NCI-H2029 treated with DMSO at 0.1 percent for 48 hours (cell line): ENCODE measurements at regions not wholly inside any gene's neighbourhood (a gene's known extent, or its start where the extent isn't known, plus 50 kb on each side); places are given as distances from the start of the nearest gene placed in this dataset.

Experiments
- DNase-seq: peaks from one replicate; lab custom pipeline; 2025; lab: John Stamatoyannopoulos, UW

DNA sequence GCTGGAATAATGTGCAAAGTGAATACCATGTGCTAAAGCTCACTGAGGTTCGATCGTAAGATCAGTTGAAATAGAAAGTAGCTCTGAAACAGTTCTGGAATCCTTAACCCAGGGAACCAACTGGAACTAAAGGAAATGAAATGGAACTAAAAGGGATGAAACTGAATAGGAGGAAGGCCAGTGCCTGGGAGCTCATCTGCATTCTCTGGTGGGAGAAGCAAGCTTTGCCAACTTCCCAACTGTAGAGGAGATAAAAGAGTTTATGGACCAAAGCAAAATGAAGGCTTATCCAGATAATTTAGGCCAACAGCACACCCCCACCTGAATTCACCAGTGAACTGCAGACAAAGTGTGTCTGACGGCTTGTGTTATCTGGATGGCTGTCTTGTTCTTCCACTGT, 188.6 kb upstream of the HABP2 start:
- no peak for DNase-seq

DNA sequence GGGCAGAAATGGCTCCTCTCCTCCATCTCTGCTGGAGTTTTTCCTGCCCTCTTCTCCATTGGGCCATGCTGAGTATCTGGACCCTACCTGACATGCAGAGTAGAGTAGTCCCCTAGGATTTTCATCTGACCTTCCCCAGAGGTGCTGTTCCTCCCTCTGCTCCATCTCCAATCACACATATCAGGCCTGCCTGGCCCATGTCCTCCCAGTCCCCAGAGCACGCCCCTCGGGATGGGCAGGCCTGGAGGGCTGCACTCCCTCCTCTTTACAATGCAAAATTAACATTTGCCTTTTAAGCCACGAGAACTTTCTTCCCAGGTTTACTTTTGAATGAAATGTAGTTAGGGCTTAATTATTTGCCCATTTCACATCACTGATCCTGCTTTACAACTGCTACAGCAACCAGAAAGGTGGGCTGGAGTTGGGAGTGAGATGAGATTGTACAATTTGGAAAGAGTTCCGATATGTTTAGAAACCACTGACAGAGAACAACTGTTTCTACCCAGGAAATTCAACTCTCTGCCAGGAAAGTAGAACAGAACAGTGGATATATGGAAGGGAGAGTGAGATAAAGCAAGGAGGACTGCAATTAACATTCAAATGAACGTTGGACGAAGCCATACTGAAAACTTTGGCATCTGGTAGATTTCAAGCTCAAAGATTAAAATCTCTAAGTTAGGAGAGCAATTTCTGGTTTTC, 184.0 kb upstream of the HABP2 start:
- no peak for DNase-seq

GRCh38 chr10:113369365-113369694, 183.5 kb upstream of the HABP2 start:
- no peak for DNase-seq

GRCh38 chr10:113376428-113376827, 176.4 kb upstream of the HABP2 start:
- DNase-seq, result no peak

DNA sequence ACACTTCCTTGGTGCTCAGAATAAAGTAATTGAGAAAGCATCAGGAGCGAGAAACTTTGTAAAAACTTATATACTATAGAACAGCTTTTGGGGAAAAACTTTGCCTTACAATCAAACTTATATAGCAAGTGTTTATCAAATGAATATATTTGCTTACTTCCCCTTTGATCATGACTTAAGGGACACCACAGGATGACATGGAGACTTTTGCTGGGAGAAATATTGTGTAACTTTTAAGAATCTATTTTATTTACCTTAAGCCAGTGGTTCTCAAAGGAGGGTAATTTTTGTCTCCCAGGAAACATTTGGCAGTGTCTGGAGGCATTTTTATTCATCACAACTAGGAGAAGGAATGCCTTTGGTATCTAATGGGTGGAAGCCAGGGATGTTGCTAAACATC, 173.8 kb upstream of the HABP2 start:
- no peak for DNase-seq

GRCh38 chr10:113381416-113381815, 171.4 kb upstream of the HABP2 start:
- no peak for DNase-seq

DNA sequence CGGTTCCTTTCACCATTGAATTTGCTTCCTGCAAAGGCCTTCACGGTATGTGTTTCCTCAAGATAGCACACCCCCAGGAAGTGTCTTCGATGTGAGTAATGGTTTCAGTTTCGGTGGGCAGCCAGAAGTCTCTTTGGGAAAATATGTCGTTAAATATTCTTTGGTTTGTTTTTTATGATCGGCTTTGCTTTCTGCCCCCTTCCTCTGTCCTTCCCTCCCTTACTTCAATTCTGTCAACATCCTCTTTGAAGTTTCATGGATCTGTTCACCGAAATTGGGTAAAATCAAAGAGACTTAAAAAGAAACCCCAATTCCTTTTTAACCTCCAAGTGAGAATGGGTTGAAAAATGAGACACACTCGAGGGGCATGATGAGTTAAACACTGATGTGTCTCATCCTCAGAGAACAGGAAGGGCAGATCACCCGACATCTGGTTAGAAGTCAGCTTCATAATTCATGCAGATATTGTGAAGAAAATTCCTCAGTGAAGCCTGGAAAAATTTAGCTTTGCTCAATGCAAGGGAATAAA, 170.8 kb upstream of the HABP2 start:
- DNase-seq, result no peak

- DNase-seq, result no peak
These were observed 170.2 kb upstream of the HABP2 start for GRCh38 chr10:113382691-113383090.

- DNase-seq, result no peak
These were observed 168.7 kb upstream of the HABP2 start for GRCh38 chr10:113384181-113384580.

DNA sequence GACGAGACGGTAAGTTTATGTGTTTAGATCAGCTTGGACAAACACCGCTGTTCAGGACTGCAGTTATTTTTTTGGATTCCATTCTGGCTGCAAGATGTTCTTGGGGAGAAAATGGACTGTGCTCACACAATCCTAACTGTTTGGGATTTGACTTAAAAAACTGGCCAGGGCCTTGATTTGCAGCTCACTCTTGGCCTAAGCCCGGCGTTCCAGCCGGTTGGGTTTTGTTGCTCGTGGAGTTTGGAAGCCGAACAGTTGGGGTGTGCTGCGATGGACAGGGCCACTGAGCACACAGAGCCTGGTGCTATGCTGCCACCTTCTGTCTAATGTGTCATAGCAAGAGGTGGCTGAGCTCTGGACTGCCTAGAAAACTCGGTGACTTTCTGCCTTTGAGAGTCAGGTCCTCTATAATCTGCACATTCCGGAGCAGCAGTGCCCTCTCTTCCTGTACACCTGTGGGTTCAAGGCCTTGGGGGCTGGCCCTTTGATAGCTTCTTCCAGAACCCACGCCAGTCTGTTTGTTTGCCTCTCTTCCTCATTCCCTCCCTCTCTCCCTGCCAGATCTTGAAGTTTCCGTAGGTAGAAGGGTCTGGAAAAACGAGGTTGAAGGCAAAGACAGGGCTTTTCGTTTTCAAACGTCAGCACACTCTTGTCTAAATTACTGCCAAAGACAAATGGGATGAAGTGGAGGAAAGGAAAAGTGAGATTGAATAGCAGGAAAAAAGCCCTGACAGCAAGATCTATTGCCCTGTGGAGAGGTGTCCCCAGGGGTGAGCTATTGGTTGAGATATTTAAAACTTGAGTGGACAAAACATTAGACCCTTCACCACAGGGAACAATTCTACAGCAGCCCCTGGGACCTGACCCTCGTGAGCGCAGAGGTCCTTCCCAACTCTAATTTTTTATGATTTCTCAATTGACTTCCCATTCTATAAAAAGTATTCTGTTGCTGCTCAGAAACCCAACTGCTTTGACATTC, 167.5 kb upstream of the HABP2 start:
- peak; percentile 6 for DNase-seq

DNA sequence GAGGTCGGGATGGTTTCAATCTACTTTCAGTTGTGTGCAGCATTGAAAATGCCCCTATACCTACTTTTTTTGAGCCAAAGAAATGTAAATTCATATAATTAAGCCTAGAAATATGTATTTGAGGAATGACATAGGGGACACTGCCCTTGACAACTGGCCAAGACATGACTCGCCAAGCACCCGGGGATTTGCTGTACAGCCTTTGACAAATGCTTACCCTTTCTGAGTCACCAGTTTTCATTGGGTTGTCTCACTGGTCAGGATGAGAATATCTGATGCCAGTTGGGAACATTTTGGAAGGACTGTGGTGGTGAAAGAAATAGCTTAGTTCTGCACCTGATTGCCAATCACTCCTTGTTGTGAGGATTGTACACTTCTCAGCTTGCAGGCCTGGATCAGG, 166.8 kb upstream of the HABP2 start:
- no peak for DNase-seq

GRCh38 chr10:113389969-113390368, 162.9 kb upstream of the HABP2 start:
- DNase-seq, result no peak

DNA sequence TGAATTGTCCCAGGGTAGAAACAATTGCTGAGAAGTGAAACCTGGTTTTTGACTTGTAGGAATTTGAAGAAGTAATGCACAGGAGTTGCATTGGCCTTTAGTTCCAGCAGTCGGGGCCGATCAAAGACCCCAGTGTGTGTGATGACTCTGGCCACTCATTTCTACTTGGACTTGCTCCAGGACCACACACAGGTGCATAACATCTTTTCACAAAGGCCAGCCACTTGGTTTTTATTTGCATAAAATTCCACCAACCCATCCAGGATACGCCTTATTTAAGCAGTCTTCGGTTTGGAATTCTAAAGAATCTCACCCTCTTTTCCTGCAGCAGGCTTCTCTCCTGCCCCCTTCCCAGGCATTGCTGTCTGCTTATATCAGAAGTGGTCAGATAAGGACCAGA, 162.0 kb upstream of the HABP2 start:
- no peak for DNase-seq

DNA sequence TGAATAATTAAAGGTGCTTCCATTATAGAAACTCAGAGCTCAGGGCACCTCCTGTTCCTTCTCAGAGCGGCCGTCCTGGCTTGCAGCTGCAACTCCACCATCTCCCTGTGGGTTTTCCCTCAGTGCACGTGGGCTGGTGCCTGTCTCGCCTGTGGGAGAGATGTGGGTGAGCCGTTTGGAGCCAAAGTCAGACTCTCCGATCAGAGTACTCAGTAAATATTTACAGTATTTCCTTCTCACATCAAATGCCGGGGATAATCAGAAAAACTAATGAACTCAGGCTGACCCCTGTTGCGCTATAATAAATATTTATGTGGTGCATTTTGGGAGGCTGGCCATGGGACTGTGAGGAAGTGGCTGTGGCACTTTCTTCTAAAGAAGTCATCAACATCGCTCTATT, 155.8 kb upstream of the HABP2 start:
- DNase-seq, result no peak

DNA sequence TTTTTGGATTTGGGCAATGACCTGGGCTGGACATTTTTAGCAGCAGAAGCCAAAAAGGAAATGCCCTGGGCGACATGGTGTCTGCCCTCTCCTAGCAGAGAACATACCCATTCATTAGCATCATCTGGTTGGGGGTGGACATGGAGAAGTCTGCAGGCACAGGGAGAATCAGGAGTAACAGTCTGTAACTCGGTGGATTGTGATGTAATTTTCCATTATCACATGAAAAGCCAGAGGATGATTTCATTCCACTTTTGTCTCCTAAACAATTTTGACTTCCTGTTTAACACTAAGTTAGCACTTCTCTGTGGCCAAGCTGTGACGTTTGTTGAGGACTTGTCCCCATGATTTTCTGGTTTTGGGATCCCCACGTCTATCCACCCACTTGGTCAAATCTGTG, 153.8 kb upstream of the HABP2 start:
- no peak for DNase-seq

DNA sequence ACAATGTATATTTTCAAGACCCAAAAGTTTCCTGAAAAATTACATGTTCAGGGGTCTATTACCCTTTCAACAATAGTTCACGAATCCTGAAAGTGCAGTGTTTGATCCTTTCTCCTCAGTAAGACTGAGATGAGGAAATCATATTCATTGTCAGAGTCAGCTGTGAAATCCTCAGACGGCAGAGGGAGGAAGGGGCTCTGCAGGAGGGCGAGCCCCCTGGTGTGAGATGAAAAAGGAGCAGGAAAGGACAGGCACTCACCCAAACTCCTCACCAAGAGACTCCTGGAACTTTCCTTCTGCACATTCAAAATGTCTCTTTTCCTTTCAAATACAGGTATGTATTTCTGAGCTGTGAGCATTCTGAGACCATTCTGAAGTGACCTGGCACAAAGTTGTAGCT, 150.3 kb upstream of the HABP2 start:
- DNase-seq, result no peak

GRCh38 chr10:113407218-113407617, 145.6 kb upstream of the HABP2 start:
- DNase-seq, result no peak

- DNase-seq, result no peak
These were observed 143.7 kb upstream of the HABP2 start for GRCh38 chr10:113409175-113409574.

DNA sequence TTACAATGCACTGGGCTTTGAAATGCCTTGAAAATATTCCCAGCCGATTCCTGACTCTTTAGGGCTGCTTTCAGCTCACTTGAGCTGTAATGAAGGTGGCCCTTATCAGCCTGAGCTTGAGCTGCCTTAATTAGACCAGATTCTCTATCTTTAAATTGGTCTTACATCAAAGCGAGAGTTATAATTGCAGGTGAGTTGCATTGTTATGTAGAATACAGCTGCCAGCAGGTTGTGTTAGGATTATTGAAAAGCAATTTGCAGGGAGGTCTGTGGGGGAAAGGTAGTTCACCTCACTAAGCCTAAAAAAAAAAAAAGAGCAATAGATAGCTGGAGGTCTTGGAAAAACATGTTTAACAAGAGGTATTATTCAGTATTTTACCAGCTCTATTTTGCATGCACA, 142.2 kb upstream of the HABP2 start:
- DNase-seq, result no peak

GRCh38 chr10:113411456-113411855, 141.4 kb upstream of the HABP2 start:
- no peak for DNase-seq

DNA sequence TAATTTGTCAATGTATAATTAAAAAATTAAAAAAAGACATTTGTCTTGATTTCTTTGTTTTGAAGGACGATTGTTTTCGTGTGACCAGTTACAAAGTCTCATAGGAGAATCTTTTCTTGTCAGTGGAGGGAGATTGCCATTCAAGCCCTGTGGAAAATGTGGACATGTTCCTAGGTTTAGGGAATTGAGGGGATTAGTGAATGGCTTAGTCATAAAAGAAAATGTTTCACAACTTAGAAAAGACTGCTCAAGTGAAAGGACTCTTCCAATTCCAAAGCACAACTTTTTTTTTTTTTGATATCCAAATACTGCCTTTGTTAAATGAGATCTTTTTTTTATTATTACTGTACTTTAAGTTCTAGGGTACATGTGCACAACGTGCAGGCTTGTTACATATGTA, 140.7 kb upstream of the HABP2 start:
- DNase-seq, result no peak

- DNase-seq, result no peak
These were observed 138.3 kb upstream of the HABP2 start for GRCh38 chr10:113414543-113414942.

DNA sequence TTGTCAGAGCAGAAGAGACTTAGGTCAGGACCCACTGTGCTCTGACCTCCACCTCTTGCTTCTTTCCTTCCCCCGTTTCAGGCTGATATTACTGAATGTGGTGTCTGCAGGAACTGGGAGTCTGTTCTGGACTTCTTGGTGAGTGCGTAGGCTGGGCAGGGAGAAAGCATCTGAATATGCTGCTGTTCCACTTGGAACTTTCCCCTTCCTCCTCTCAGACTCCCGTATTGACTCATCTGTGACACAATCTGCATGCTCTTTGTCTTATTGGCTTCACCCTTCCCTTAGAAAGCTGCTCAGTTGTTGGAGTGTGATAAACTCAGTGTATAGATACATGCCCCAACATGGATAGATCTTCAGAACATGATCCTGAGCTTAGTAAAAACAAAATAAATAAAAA, 137.6 kb upstream of the HABP2 start:
- no peak for DNase-seq
